ENCODE measurements at regions not wholly inside any gene's neighbourhood (a gene's known extent, or its start where the extent isn't known, plus 50 kb on each side); places are given as distances from the start of the nearest gene placed in this dataset.

DNA sequence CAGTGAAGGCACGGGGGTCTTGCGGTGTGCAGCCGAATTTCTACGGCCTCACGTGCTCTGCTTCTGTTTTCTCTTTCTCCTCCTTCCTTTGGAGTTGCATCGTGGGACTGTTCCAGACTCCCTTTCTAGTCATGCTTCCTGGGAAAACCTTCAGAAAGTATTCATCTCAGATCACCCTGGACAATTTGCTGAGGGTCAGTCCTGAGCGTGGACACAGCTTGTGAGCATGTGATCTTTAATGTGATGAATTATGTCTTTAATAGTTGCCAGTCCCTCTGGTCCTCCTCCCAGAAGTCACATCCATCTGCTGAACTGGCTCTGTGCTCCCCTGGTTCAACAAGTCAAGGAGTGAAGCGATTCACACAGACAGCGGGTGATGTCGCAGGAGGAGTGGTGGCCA is 145.0 kb upstream of the PDE10A start:
- DNase-seq (ENCODE audit: low read depth), result no peak
- ChIA-PET CTCF (no interaction called here), POLR2A (no interaction called here)
- Histone ChIP-seq H3K27me3 (ENCODE audit: control insufficient read depth, insufficient read depth, low read length) (no peaks in the 10 kb centered on the region), H3K4me3 (ENCODE audit: low read depth, low read length) (no peak overlapping the region), H3K36me3 (ENCODE audit: control insufficient read depth, insufficient read depth, low read length) (no peaks in the 10 kb centered on the region)
- TF ChIP-seq, protein P1, sequence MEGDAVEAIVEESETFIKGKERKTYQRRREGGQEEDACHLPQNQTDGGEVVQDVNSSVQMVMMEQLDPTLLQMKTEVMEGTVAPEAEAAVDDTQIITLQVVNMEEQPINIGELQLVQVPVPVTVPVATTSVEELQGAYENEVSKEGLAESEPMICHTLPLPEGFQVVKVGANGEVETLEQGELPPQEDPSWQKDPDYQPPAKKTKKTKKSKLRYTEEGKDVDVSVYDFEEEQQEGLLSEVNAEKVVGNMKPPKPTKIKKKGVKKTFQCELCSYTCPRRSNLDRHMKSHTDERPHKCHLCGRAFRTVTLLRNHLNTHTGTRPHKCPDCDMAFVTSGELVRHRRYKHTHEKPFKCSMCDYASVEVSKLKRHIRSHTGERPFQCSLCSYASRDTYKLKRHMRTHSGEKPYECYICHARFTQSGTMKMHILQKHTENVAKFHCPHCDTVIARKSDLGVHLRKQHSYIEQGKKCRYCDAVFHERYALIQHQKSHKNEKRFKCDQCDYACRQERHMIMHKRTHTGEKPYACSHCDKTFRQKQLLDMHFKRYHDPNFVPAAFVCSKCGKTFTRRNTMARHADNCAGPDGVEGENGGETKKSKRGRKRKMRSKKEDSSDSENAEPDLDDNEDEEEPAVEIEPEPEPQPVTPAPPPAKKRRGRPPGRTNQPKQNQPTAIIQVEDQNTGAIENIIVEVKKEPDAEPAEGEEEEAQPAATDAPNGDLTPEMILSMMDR (IDR thresholded peaks at IDR 0.05; ENCODE audit: insufficient read depth, low read depth, low read length), result no peak

DNA sequence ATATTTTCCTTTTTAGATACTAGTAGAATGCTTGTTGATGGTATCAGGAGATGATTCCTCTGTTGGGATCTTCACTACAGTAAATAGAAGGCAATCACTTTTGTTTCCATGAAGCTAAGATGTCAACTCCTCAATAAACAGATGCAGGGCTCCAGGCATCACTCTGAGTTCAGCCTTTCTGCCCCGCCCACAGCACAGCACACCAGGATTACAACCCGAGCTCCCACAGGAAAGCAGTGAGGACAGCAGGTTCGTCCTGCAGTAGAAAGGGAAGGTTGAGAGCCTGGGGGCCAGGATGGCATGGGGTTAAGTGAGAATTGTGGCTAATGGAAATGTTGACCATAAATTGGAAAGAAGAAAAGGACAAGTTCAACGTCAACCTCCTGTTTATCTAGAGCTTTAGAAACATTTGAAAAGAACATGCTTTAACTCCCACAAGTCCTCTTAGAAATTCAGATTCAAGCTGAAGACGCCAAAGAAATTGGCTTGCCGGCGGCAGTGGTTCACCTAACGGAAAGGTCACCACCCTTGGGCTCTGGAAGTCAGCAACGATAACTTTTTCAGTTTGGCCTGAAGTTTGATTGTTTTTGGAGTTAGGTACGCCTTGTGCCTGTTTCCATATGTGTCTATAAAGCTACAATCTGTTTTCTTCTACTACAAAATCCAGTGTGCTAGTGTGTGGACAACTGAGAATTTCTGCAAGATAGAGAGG is 144.4 kb upstream of the PDE10A start:
- H3K4me3 ChIP-seq (ENCODE audit: low read depth, low read length), result no peak overlapping the region
- TF ChIP-seq, protein P1 (IDR thresholded peaks at IDR 0.05; ENCODE audit: insufficient read depth, low read depth, low read length), result no peak
- POLR2A ChIA-PET, result no interaction called here
- H3K27me3 ChIP-seq (ENCODE audit: control insufficient read depth, insufficient read depth, low read length), result no peaks in the 10 kb centered on the region
- CTCF ChIA-PET, result no interaction called here
- no peak for DNase-seq (ENCODE audit: low read depth)
- no peaks in the 10 kb centered on the region for H3K36me3 ChIP-seq (ENCODE audit: control insufficient read depth, insufficient read depth, low read length)

DNA sequence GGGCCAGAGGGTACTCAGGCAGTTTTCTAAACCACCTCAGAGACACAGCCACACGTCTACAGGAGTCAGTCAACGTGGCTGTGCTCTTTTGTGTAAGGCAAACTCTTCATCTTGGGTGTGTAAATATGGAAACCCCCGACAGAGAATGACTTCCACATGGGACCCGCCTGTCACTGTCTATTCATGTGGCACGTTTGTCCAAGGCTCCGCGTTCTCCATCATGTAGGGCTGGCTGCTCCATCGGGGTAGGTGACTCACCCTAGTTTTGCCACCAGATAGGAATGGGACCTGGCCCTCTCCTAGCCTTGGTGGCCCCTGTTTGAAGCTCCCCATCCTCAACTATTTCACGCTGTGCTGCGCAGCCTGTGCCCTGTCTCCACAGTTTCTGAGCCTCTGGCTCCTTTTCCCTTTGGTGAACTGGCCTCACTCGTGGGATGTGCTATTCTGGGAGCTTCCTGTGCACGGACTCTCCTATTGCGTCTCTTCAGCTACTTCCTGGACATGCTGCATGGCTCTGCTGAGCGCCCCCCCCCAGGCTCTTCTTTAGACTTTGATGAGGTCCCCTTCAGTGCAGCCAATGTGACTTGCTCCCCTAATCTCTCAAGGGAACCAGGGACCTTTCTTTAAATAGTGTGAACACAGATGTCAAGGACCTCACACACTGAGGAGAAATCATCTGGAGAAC is 143.2 kb upstream of the PDE10A start:
- H3K27me3 ChIP-seq (ENCODE audit: control insufficient read depth, insufficient read depth, low read length), result no peaks in the 10 kb centered on the region
- ChIA-PET CTCF (no interaction called here), POLR2A (no interaction called here)
- DNase-seq (ENCODE audit: low read depth), result no peak
- H3K4me3 ChIP-seq (ENCODE audit: low read depth, low read length), result no peak overlapping the region
- H3K36me3 ChIP-seq (ENCODE audit: control insufficient read depth, insufficient read depth, low read length), result no peaks in the 10 kb centered on the region
- TF ChIP-seq, protein P1 (IDR thresholded peaks at IDR 0.05; ENCODE audit: insufficient read depth, low read depth, low read length), result no peak

DNA sequence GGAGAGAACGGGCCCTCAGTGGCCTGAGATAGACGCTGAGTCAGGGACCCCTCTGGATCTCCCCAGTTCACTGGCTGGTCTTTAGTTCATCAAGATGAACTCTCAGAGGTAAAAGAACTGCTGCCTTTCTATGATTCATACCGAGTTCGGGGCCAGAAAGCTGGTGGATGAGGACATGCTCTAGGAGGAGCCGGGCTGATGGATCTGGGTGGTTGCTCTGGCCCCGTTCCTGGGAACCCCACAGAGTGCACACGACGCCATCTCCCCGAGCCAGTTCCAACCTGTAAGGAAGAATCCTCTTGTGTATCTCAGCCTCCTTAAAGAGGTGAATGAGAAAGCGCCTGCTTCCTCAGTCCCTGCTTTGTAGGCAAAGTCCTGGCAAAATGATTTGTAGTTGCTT is 142.6 kb upstream of the PDE10A start:
- DNase-seq (ENCODE audit: low read depth), result no peak
- no peaks in the 10 kb centered on the region for H3K27me3 ChIP-seq (ENCODE audit: control insufficient read depth, insufficient read depth, low read length)
- H3K4me3 ChIP-seq (ENCODE audit: low read depth, low read length), result no peak overlapping the region
- no peaks in the 10 kb centered on the region for H3K36me3 ChIP-seq (ENCODE audit: control insufficient read depth, insufficient read depth, low read length)
- TF ChIP-seq, protein P1 (IDR thresholded peaks at IDR 0.05; ENCODE audit: insufficient read depth, low read depth, low read length), result no peak
- ChIA-PET CTCF (no interaction called here), POLR2A (no interaction called here)

DNA sequence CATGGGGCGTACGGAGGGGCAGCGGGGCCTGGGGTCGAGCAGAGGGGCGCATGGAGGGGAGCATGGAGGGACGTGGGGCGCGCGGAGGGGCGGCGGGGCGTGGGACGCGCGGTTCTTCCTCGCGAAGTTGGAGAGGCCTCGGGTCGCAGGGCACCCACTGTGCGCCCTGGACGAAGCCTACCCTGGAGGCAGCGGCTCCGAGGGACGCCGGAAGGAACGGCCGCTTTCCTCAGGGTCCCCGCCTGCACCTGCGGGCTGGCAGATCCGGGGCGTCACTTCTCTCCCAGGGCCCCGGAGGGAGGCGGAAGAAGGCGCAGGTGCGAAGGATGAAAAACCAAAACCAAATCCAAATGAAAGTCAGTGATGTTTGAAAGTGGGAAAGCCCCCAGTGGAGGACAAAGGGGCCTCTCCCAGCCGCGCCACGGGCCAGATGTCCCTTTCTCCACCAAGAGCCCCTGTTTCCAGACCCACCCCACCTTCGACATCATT is 142.1 kb upstream of the PDE10A start:
- ChIA-PET CTCF (no interaction called here), POLR2A (no interaction called here)
- Histone ChIP-seq H3K27me3 (ENCODE audit: control insufficient read depth, insufficient read depth, low read length) (no peaks in the 10 kb centered on the region), H3K4me3 (ENCODE audit: low read depth, low read length) (no peak overlapping the region), H3K36me3 (ENCODE audit: control insufficient read depth, insufficient read depth, low read length) (no peaks in the 10 kb centered on the region)
- TF ChIP-seq, protein P1 (IDR thresholded peaks at IDR 0.05; ENCODE audit: insufficient read depth, low read depth, low read length), result no peak
- DNase-seq (ENCODE audit: low read depth), result no peak
